ENCODE measurements at regions not wholly inside any gene's neighbourhood (a gene's known extent, or its start where the extent isn't known, plus 50 kb on each side); places are given as distances from the start of the nearest gene placed in this dataset.

- TF ChIP-seq CTCF (IDR thresholded peaks at IDR 0.05; ENCODE audit: borderline replicate concordance, extremely low read depth, low read length, poor library complexity, severe bottlenecking) (no peak), EZH2 (IDR thresholded peaks at IDR 0.05; ENCODE audit: borderline replicate concordance, low read depth, low read length, severe bottlenecking) (no peak)
Measured at GRCh38 chr4:36757580-36758311, 476.3 kb downstream of the DTHD1 start.
